Lung (tissue), 11 donors: ENCODE measurements at regions not wholly inside any gene's neighbourhood (a gene's known extent, or its start where the extent isn't known, plus 50 kb on each side); places are given as distances from the start of the nearest gene placed in this dataset.

Experiments used
- ATAC-seq: fragments of 200-7000 bp; cut with Tn5 transposase; one replicate; pipeline ENCODE4 v1.9.1; 2020; ENCODE audit warnings: moderate number of reproducible peaks; ENCODE audit not compliant: insufficient read depth, low FRiP score
- DNase-seq, 3 donors: peaks; one replicate each; pipeline ENCODE4 v3.0.0-alpha.2; 2013 to 2017
- H3K27ac ChIP-seq, 2 donors: one replicate each; pipeline ENCODE4 v1.5.1; 2013; ENCODE audit warnings: mild to moderate bottlenecking in 2 of 2, moderate library complexity in 2 of 2, control low read depth in 1 of 2, inconsistent platforms in 1 of 2, low read depth in 1 of 2, low read length in 1 of 2
- H3K27me3 ChIP-seq, 3 donors: one replicate each; pipeline ENCODE4 v1.5.1; 2013; ENCODE audit warnings: low read length in 2 of 3; ENCODE audit not compliant: control insufficient read depth in 3 of 3, insufficient read depth in 3 of 3
- H3K36me3 ChIP-seq, 4 donors: one replicate each; pipeline ENCODE4 v1.5.1; 2013; ENCODE audit warnings: low read length in 4 of 4, mild to moderate bottlenecking in 1 of 4, moderate library complexity in 1 of 4; ENCODE audit not compliant: control insufficient read depth in 4 of 4, insufficient read depth in 4 of 4
- H3K4me1 ChIP-seq, 5 donors: one replicate each; pipeline ENCODE4 v1.5.1; 2013; ENCODE audit warnings: low read length in 5 of 5, mild to moderate bottlenecking in 2 of 5, moderate library complexity in 1 of 5; ENCODE audit not compliant: control insufficient read depth in 5 of 5, insufficient read depth in 5 of 5
- H3K4me3 ChIP-seq: one replicate; pipeline ENCODE4 v1.5.1; 2013; ENCODE audit warnings: mild to moderate bottlenecking, control low read depth, moderate library complexity
- H3K9ac ChIP-seq, 2 donors: one replicate each; pipeline ENCODE4 v1.5.1; 2013; ENCODE audit warnings: low read length in 2 of 2, control low read depth in 1 of 2; ENCODE audit not compliant: insufficient read depth in 1 of 2
- H3K9me3 ChIP-seq, 4 donors: one replicate each; pipeline ENCODE4 v1.5.1; 2013; ENCODE audit warnings: low read length in 3 of 4, mild to moderate bottlenecking in 1 of 4, moderate library complexity in 1 of 4; ENCODE audit not compliant: control insufficient read depth in 4 of 4, insufficient read depth in 3 of 4
- CTCF ChIP-seq: IDR thresholded peaks from 2 replicates; pipeline ENCODE4 v1.5.1; 2012; ENCODE audit warnings: mild to moderate bottlenecking; ENCODE audit errors: control extremely low read depth, extremely low read depth
- WGBS, 2 donors: extraction: QIAGEN DNeasy Blood & Tissue Kit; methylation state at CpG; one replicate each; pipeline ENCODE4 v1.1.7; 2013; 5-methylcytosine and 5-hydroxymethylcytosine counted together
- donor health status: control.
- donor health status: control.
- donor health status: Bipolar disorder and iron deficiency.
- donor health status: healthy.
- donor health status: DM: yes; HTN: yes; CAD: no.

GRCh38 chrX:83339724-83340123 is 168.4 kb upstream of the POU3F4 start:
- ATAC-seq (no peak), DNase-seq (no peak)
- Histone ChIP-seq H3K27me3 (no peaks in the 10 kb centered on the region), H3K36me3 (no peaks in the 10 kb centered on the region), H3K4me1 (no peaks in the 10 kb centered on the region), H3K4me3 (no peak overlapping the region), H3K27ac (no peak overlapping the region), H3K9ac (no peak overlapping the region), H3K9me3 (no peaks in the 10 kb centered on the region)
- WGBS, 2 donors = 70 to 92% methylated on average over 4 of the region's 4 CpGs
- TF ChIP-seq CTCF = no peak

GRCh38 chrX:83345298-83345697 is 162.8 kb upstream of the POU3F4 start:
- DNase-seq (no peak), ATAC-seq (no peak)
- Histone ChIP-seq H3K4me1 (no peaks in the 10 kb centered on the region), H3K36me3 (no peaks in the 10 kb centered on the region), H3K4me3 (no peak overlapping the region), H3K9me3 (no peaks in the 10 kb centered on the region), H3K9ac (no peak overlapping the region), H3K27me3 (peaks cover 0 to under 1% (median 0%) of the 10 kb centered on the region in 3 donors), H3K27ac (no peak overlapping the region)
- no peak for TF ChIP-seq CTCF
- WGBS, 2 donors = 58 to 75% methylated on average over 3 of the region's 3 CpGs
